AG09319 (cell line): ENCODE measurements at regions not wholly inside any gene's neighbourhood (a gene's known extent, or its start where the extent isn't known, plus 50 kb on each side); places are given as distances from the start of the nearest gene placed in this dataset.

Experiments
- DNase-seq: peaks from one replicate; pipeline ENCODE4 v3.0.0-alpha.2; 2010; ENCODE audit warnings: low read depth; ENCODE audit errors: extremely low read depth
- CTCF ChIP-seq: IDR thresholded peaks from 2 replicates; pipeline ENCODE4 v1.5.1; 2011; ENCODE audit warnings: low read depth, mild to moderate bottlenecking, inconsistent platforms, low read length, moderate library complexity

- no peak for DNase-seq
- TF ChIP-seq CTCF = no peak
Observed at GRCh38 chr3:104835376-104835775, 531.3 kb upstream of the ALCAM start.

GRCh38 chr3:104846270-104846669 is 520.4 kb upstream of the ALCAM start:
- no peak for TF ChIP-seq CTCF
- DNase-seq = no peak

GRCh38 chr3:104849070-104849469 is 517.6 kb upstream of the ALCAM start:
- no peak for DNase-seq
- TF ChIP-seq CTCF = no peak

- no peak for DNase-seq
- no peak for TF ChIP-seq CTCF
Observed at GRCh38 chr3:104854468-104854867, 512.2 kb upstream of the ALCAM start.

- no peak for TF ChIP-seq CTCF
- no peak for DNase-seq
Observed at GRCh38 chr3:104855702-104856101, 511.0 kb upstream of the ALCAM start.

- no peak for TF ChIP-seq CTCF
Observed at GRCh38 chr3:104856741-104857140, 510.0 kb upstream of the ALCAM start.

GRCh38 chr3:104868291-104868690 is 498.4 kb upstream of the ALCAM start:
- DNase-seq = no peak
- no peak for TF ChIP-seq CTCF

More at GRCh38 chr3:104856741-104857140, 510.0 kb upstream of the ALCAM start:
- DNase-seq = no peak

- no peak for DNase-seq
- TF ChIP-seq CTCF = no peak
Observed at GRCh38 chr3:104870276-104870675, 496.4 kb upstream of the ALCAM start.
